HG03457 (cell line): ENCODE measurements at regions not wholly inside any gene's neighbourhood (a gene's known extent, or its start where the extent isn't known, plus 50 kb on each side); places are given as distances from the start of the nearest gene placed in this dataset.
"Not testable (repeated sequence)": the region's sequence is repeated elsewhere in the genome, so short reads cannot be mapped to it uniquely, and the experiment has no call there.

Source experiments
- ATAC-seq: cut with Tn5 transposase; IDR thresholded peaks from one replicate; pipeline ENCODE4 v1.9.1; 2021; ENCODE audit warnings: moderate number of reproducible peaks; ENCODE audit not compliant: unreplicated experiment

- ATAC-seq, result no peak
These were observed 126.5 kb upstream of the MEX3C start for GRCh38 chr18:51323961-51324360.

- ATAC-seq, result no peak
These were observed 132.7 kb upstream of the MEX3C start for GRCh38 chr18:51330148-51330547.

GRCh38 chr18:51330739-51331138 is 133.3 kb upstream of the MEX3C start:
- no peak for ATAC-seq

- ATAC-seq, result no peak
These were observed 139.9 kb upstream of the MEX3C start for GRCh38 chr18:51337406-51337805.

- no peak for ATAC-seq
These were observed 142.4 kb upstream of the MEX3C start for GRCh38 chr18:51339856-51340255.

GRCh38 chr18:51340332-51340731 is 142.9 kb upstream of the MEX3C start:
- no peak for ATAC-seq

GRCh38 chr18:51342815-51343214 is 145.3 kb upstream of the MEX3C start:
- ATAC-seq, result no peak

GRCh38 chr18:51345848-51346391 is 148.4 kb upstream of the MEX3C start:
- no peak for ATAC-seq

GRCh38 chr18:51346404-51346803 is 148.9 kb upstream of the MEX3C start:
- ATAC-seq, result no peak

- ATAC-seq, result no peak
These were observed 152.6 kb upstream of the MEX3C start for GRCh38 chr18:51350081-51350480.

GRCh38 chr18:51355841-51356240 is 158.4 kb upstream of the MEX3C start:
- ATAC-seq, result no peak

GRCh38 chr18:51360301-51360700 is 162.8 kb upstream of the MEX3C start:
- ATAC-seq, result not testable (repeated sequence)

- peak; percentile 59 for ATAC-seq
These were observed 163.8 kb upstream of the MEX3C start for GRCh38 chr18:51361130-51361860.

- no peak for ATAC-seq
These were observed 165.9 kb upstream of the MEX3C start for GRCh38 chr18:51363384-51363783.

GRCh38 chr18:51370996-51371395 is 173.5 kb upstream of the MEX3C start:
- no peak for ATAC-seq

GRCh38 chr18:51371929-51372328 is 174.4 kb upstream of the MEX3C start:
- ATAC-seq, result no peak

- no peak for ATAC-seq
These were observed 184.6 kb upstream of the MEX3C start for GRCh38 chr18:51382081-51382480.

GRCh38 chr18:51383116-51383515 is 185.6 kb upstream of the MEX3C start:
- ATAC-seq, result no peak

- ATAC-seq, result no peak
These were observed 186.2 kb upstream of the MEX3C start for GRCh38 chr18:51383711-51384110.

GRCh38 chr18:51385270-51385669 is 187.8 kb upstream of the MEX3C start:
- no peak for ATAC-seq

GRCh38 chr18:51390702-51391101 is 193.2 kb upstream of the MEX3C start:
- no peak for ATAC-seq

GRCh38 chr18:51391215-51391614 is 193.7 kb upstream of the MEX3C start:
- ATAC-seq, result no peak

GRCh38 chr18:51391731-51392130 is 194.2 kb upstream of the MEX3C start:
- ATAC-seq, result no peak
